ENCODE measurements at regions not wholly inside any gene's neighbourhood (a gene's known extent, or its start where the extent isn't known, plus 50 kb on each side); places are given as distances from the start of the nearest gene placed in this dataset.

GRCh38 chr2:66683064-66683463 lies 248.1 kb downstream of the MEIS1 start:
- intact Hi-C loops (cut with micrococcal nuclease): no loop called here
- ChIA-PET CTCF (no interaction called here), POLR2A (no interaction called here)
- TF ChIP-seq CTCF (IDR thresholded peaks at IDR 0.05): no peak
- no peaks in the 10 kb centered on the region for H3K27me3 Mint-ChIP-seq
- no peak overlapping the region for H3K27ac Mint-ChIP-seq
- no peaks in the 10 kb centered on the region for H3K9me3 Mint-ChIP-seq
- DNase-seq: no peak
- no peaks in the 10 kb centered on the region for H3K4me1 Mint-ChIP-seq (ENCODE audit: low read depth)
- ATAC-seq: no peak
- no peak overlapping the region for H3K4me3 Mint-ChIP-seq
- H3K36me3 Mint-ChIP-seq (ENCODE audit: low read depth): no peaks in the 10 kb centered on the region

GRCh38 chr2:66683599-66683998 lies 248.7 kb downstream of the MEIS1 start:
- Mint-ChIP-seq H3K4me3 (no peak overlapping the region), H3K4me1 (ENCODE audit: low read depth) (no peaks in the 10 kb centered on the region), H3K36me3 (ENCODE audit: low read depth) (no peaks in the 10 kb centered on the region), H3K27me3 (no peaks in the 10 kb centered on the region), H3K27ac (no peak overlapping the region), H3K9me3 (no peaks in the 10 kb centered on the region)
- POLR2A ChIA-PET: no interaction called here
- intact Hi-C loops (cut with micrococcal nuclease): no loop called here
- no peak for ATAC-seq
- TF ChIP-seq CTCF (IDR thresholded peaks at IDR 0.05): no peak
- CTCF ChIA-PET: no interaction called here
- DNase-seq: no peak

- Mint-ChIP-seq H3K4me3 (no peak overlapping the region), H3K36me3 (ENCODE audit: low read depth) (no peaks in the 10 kb centered on the region), H3K4me1 (ENCODE audit: low read depth) (no peaks in the 10 kb centered on the region), H3K9me3 (no peaks in the 10 kb centered on the region), H3K27ac (no peak overlapping the region), H3K27me3 (no peaks in the 10 kb centered on the region)
- DNase-seq (no peak), ATAC-seq (no peak)
- TF ChIP-seq CTCF (IDR thresholded peaks at IDR 0.05): no peak
- intact Hi-C loops (cut with micrococcal nuclease): no loop called here
- CTCF ChIA-PET: no interaction called here
- POLR2A ChIA-PET: no interaction called here
Measured at GRCh38 chr2:66684289-66684688, 249.4 kb downstream of the MEIS1 start.

- no peaks in the 10 kb centered on the region for H3K9me3 Mint-ChIP-seq
- DNase-seq: no peak
- no peak for TF ChIP-seq CTCF (IDR thresholded peaks at IDR 0.05)
- no peak overlapping the region for H3K4me3 Mint-ChIP-seq
- POLR2A ChIA-PET: no interaction called here
- ATAC-seq: no peak
- H3K36me3 Mint-ChIP-seq (ENCODE audit: low read depth): no peaks in the 10 kb centered on the region
- no peaks in the 10 kb centered on the region for H3K4me1 Mint-ChIP-seq (ENCODE audit: low read depth)
- intact Hi-C loops (cut with micrococcal nuclease): no loop called here
- CTCF ChIA-PET: no interaction called here
- H3K27ac Mint-ChIP-seq: no peak overlapping the region
- no peaks in the 10 kb centered on the region for H3K27me3 Mint-ChIP-seq
Measured at GRCh38 chr2:66686755-66687154, 251.8 kb downstream of the MEIS1 start.

GRCh38 chr2:66688951-66689350 lies 254.0 kb downstream of the MEIS1 start:
- DNase-seq: no peak
- POLR2A ChIA-PET: no interaction called here
- CTCF ChIA-PET: no interaction called here
- no peaks in the 10 kb centered on the region for H3K27me3 Mint-ChIP-seq
- ATAC-seq: no peak
- no peak for TF ChIP-seq CTCF (IDR thresholded peaks at IDR 0.05)
- no peak overlapping the region for H3K4me3 Mint-ChIP-seq
- no peak overlapping the region for H3K27ac Mint-ChIP-seq
- no peaks in the 10 kb centered on the region for H3K4me1 Mint-ChIP-seq (ENCODE audit: low read depth)
- H3K9me3 Mint-ChIP-seq: no peaks in the 10 kb centered on the region
- H3K36me3 Mint-ChIP-seq (ENCODE audit: low read depth): no peaks in the 10 kb centered on the region
- intact Hi-C loops (cut with micrococcal nuclease): no loop called here

Data from activated CD8-positive, alpha-beta T cell treated with anti-CD3 and anti-CD28 coated beads for 36 hours (primary cell).